ENCODE measurements at regions not wholly inside any gene's neighbourhood (a gene's known extent, or its start where the extent isn't known, plus 50 kb on each side); places are given as distances from the start of the nearest gene placed in this dataset.

DNA sequence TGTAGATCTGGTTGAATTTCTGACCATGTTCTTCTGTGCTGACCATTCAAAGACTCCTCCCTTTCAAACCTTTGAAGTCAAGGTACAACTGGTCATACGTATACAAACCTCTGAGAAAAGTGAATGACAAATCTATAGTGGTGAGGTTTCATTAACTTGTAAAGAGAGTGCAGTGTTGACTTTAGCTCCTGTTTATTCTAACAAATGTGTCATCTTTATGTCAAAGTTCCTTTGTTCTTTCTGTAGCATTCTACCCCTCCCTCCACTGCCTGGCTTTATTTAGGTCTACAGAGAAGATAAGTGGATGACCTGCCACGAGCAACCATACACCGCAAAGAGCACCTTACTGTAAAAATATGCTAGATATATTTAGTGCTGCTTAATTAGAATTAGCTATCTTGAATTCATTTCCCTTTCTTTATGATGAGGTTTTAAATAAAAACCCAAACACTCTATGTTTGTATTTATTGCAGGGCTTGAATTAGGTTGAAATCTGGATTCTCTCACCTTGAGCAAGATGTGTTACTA, 520.0 kb upstream of the CDH11 start (continued):
- TF ChIP-seq, protein P1, sequence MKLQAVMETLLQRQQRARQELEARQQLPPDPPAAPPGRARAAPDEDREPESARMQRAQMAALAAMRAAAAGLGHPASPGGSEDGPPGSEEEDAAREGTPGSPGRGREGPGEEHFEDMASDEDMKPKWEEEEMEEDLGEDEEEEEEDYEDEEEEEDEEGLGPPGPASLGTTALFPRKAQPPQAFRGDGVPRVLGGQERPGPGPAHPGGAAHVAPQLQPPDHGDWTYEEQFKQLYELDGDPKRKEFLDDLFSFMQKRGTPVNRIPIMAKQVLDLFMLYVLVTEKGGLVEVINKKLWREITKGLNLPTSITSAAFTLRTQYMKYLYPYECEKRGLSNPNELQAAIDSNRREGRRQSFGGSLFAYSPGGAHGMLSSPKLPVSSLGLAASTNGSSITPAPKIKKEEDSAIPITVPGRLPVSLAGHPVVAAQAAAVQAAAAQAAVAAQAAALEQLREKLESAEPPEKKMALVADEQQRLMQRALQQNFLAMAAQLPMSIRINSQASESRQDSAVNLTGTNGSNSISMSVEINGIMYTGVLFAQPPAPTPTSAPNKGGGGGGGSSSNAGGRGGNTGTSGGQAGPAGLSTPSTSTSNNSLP (IDR thresholded peaks at IDR 0.05; ENCODE audit: low read depth, low read length), result peak; percentile 69
- TF ChIP-seq NFE2L2 (IDR thresholded peaks at IDR 0.05; ENCODE audit: low read length) (no peak), ATF1 (CRISPR knock-in tag; IDR thresholded peaks at IDR 0.05) (peak; percentile 36; the same call in 1 of the 2 replicates), ZBTB20 (CRISPR knock-in tag; IDR thresholded peaks at IDR 0.05; ENCODE audit: borderline replicate concordance, low read depth) (peak; percentile 96; the same call in 1 of the 2 replicates), SOX6 (IDR thresholded peaks at IDR 0.05) (no peak), SOX6 (CRISPR knock-in tag; IDR thresholded peaks at IDR 0.05) (peak; percentile 96), NR2C2 (CRISPR knock-in tag; IDR thresholded peaks at IDR 0.05; ENCODE audit: borderline replicate concordance) (no peak), ISL2 (CRISPR knock-in tag; IDR thresholded peaks at IDR 0.05) (peak; percentile 83; the same call in 1 of the 2 replicates), TCF7L2 (IDR thresholded peaks at IDR 0.05; ENCODE audit: low read depth, low read length) (peak; percentile 58; the same call in 1 of the 2 replicates), ZNF747 (CRISPR knock-in tag; IDR thresholded peaks at IDR 0.05; ENCODE audit: borderline replicate concordance) (0 out of 2 replicates have a peak, but pooled peaks have one; percentile 24), FOXA3 (CRISPR knock-in tag; IDR thresholded peaks at IDR 0.05) (peak; percentile 88), FOXK2 (IDR thresholded peaks at IDR 0.05) (0 out of 2 replicates have a peak, but pooled peaks have one; percentile 31), ZNF644 (CRISPR knock-in tag; IDR thresholded peaks at IDR 0.05; ENCODE audit: low read depth) (0 out of 2 replicates have a peak, but pooled peaks have one; percentile 41), MIXL1 (CRISPR knock-in tag; IDR thresholded peaks at IDR 0.05) (peak; percentile 67; the same call in 1 of the 2 replicates), EP300 (IDR thresholded peaks at IDR 0.05; ENCODE audit: low read depth in 2 of 2, low read length in 2 of 2) (peak in 1 of 2 experiments; percentile 84; a peak in 2 of 4 replicates), EP300 (CRISPR knock-in tag; IDR thresholded peaks at IDR 0.05; ENCODE audit: borderline replicate concordance) (no peak), FOXO1 (CRISPR knock-in tag; IDR thresholded peaks at IDR 0.05) (peak; percentile 30; the same call in 1 of the 2 replicates), SP140L (CRISPR knock-in tag; IDR thresholded peaks at IDR 0.05; ENCODE audit: borderline replicate concordance) (no peak), ZNF263 (CRISPR knock-in tag; IDR thresholded peaks at IDR 0.05) (peak; percentile 53; the same call in 1 of the 2 replicates), EEA1 (CRISPR knock-in tag; IDR thresholded peaks at IDR 0.05; ENCODE audit: borderline replicate concordance) (no peak), TBX2 (CRISPR knock-in tag; IDR thresholded peaks at IDR 0.05; ENCODE audit: borderline replicate concordance) (peak; percentile 75), EHMT2 (IDR thresholded peaks at IDR 0.05; ENCODE audit: borderline replicate concordance, low read depth, low read length) (peak; percentile 93; the same call in 1 of the 2 replicates), SALL1 (CRISPR knock-in tag; IDR thresholded peaks at IDR 0.05) (peak; percentile 38; the same call in 1 of the 2 replicates), ZSCAN31 (CRISPR knock-in tag; IDR thresholded peaks at IDR 0.05; ENCODE audit: low read depth) (no peak)
- TF ChIP-seq, protein P2, sequence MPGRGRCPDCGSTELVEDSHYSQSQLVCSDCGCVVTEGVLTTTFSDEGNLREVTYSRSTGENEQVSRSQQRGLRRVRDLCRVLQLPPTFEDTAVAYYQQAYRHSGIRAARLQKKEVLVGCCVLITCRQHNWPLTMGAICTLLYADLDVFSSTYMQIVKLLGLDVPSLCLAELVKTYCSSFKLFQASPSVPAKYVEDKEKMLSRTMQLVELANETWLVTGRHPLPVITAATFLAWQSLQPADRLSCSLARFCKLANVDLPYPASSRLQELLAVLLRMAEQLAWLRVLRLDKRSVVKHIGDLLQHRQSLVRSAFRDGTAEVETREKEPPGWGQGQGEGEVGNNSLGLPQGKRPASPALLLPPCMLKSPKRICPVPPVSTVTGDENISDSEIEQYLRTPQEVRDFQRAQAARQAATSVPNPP (CRISPR knock-in tag; IDR thresholded peaks at IDR 0.05), result no peak
- TF ChIP-seq, protein P3, sequence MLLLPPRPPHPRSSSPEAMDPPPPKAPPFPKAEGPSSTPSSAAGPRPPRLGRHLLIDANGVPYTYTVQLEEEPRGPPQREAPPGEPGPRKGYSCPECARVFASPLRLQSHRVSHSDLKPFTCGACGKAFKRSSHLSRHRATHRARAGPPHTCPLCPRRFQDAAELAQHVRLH (CRISPR knock-in tag; IDR thresholded peaks at IDR 0.05; ENCODE audit: borderline replicate concordance, low read depth), result no peak
- TF ChIP-seq, protein P4, sequence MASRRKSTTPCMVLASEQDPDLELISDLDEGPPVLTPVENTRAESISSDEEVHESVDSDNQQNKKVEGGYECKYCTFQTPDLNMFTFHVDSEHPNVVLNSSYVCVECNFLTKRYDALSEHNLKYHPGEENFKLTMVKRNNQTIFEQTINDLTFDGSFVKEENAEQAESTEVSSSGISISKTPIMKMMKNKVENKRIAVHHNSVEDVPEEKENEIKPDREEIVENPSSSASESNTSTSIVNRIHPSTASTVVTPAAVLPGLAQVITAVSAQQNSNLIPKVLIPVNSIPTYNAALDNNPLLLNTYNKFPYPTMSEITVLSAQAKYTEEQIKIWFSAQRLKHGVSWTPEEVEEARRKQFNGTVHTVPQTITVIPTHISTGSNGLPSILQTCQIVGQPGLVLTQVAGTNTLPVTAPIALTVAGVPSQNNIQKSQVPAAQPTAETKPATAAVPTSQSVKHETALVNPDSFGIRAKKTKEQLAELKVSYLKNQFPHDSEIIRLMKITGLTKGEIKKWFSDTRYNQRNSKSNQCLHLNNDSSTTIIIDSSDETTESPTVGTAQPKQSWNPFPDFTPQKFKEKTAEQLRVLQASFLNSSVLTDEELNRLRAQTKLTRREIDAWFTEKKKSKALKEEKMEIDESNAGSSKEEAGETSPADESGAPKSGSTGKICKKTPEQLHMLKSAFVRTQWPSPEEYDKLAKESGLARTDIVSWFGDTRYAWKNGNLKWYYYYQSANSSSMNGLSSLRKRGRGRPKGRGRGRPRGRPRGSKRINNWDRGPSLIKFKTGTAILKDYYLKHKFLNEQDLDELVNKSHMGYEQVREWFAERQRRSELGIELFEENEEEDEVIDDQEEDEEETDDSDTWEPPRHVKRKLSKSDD (CRISPR knock-in tag; IDR thresholded peaks at IDR 0.05; ENCODE audit: low read depth), result 0 out of 2 replicates have a peak, but pooled peaks have one; percentile 50
